Choroid plexus epithelial cell (primary cell): ENCODE measurements at regions not wholly inside any gene's neighbourhood (a gene's known extent, or its start where the extent isn't known, plus 50 kb on each side); places are given as distances from the start of the nearest gene placed in this dataset.
"Not testable (repeated sequence)": the region's sequence is repeated elsewhere in the genome, so short reads cannot be mapped to it uniquely, and the experiment has no call there.

Experiments
- DNase-seq: peaks from one replicate; pipeline ENCODE4 v3.0.0-alpha.2; 2010; ENCODE audit warnings: low read depth
- H3K4me3 ChIP-seq: 2 replicates; pipeline ENCODE4 v1.5.1; 2011; ENCODE audit warnings: low read depth, mild to moderate bottlenecking, control low read depth, low read length, moderate library complexity
- TF ChIP-seq, protein P1 (sequence below): conservative IDR thresholded peaks from 2 replicates; pipeline ENCODE4 v1.5.1; 2011; ENCODE audit warnings: low read depth, mild to moderate bottlenecking, control low read depth, inconsistent platforms, low read length, moderate library complexity

DNA sequence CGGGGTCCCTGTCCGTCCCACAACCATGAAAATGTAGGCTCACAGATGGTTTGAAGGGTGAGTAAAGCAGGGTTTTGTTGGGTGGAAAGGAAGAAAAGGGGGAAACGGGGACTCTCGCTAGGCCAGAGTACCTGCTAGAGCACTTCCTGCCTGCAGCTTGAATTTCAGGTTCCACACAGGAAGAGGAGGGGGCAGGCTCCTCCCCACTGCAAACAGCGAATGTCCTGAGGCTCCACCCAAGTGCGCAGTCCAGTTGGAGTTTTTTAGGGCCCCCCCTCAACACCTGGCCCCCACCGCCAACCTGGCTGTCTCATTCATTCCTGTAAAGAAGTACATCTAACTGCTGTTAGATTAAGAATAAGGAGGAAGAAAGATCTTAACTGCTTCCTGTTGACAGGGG lies 414.7 kb downstream of the SH2D4B start:
- DNase-seq: no peak
- no peak overlapping the region for H3K4me3 ChIP-seq
- TF ChIP-seq, protein P1, sequence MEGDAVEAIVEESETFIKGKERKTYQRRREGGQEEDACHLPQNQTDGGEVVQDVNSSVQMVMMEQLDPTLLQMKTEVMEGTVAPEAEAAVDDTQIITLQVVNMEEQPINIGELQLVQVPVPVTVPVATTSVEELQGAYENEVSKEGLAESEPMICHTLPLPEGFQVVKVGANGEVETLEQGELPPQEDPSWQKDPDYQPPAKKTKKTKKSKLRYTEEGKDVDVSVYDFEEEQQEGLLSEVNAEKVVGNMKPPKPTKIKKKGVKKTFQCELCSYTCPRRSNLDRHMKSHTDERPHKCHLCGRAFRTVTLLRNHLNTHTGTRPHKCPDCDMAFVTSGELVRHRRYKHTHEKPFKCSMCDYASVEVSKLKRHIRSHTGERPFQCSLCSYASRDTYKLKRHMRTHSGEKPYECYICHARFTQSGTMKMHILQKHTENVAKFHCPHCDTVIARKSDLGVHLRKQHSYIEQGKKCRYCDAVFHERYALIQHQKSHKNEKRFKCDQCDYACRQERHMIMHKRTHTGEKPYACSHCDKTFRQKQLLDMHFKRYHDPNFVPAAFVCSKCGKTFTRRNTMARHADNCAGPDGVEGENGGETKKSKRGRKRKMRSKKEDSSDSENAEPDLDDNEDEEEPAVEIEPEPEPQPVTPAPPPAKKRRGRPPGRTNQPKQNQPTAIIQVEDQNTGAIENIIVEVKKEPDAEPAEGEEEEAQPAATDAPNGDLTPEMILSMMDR: no peak

- DNase-seq: no peak
- TF ChIP-seq, protein P1: no peak
- no peak overlapping the region for H3K4me3 ChIP-seq
Observed at GRCh38 chr10:80957161-80957560, 419.5 kb downstream of the SH2D4B start.

- no peak for DNase-seq
- TF ChIP-seq, protein P1: no peak
- H3K4me3 ChIP-seq: no peak overlapping the region
Observed at GRCh38 chr10:80964179-80964578, 426.5 kb downstream of the SH2D4B start.

DNA sequence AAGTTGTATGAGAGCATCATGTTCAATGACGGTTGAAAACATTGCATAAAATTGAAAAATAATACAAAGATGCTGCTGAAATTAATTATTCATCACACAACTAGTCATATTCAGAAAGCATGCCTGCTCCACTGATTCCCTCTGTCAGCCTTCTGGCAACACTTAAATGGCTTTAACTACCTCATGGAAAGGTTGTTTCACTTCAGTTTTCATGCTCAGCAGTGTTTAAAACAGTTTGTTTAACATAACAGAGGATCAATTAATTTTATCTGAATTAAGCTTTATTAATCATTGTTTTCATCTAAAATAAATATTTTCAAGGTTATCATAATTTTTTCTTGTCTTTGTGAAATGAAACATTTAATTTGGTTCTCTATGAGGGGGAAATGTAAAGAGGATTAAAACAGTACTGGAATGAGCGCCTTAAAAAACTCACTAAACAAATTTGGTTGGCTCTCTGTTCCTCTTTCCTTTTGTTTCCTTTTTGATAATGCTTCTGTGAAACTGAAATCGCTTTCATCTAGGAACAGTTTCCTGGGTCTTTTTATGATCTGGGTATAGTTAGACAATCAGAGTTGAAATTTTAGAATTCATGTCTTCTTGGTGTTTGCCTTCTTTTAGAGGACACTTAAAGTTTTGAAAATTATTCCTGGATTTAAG lies 427.4 kb downstream of the SH2D4B start:
- TF ChIP-seq, protein P1: no peak
- DNase-seq: no peak
- H3K4me3 ChIP-seq: no peak overlapping the region

GRCh38 chr10:80966326-80966986 lies 428.8 kb downstream of the SH2D4B start:
- no peak overlapping the region for H3K4me3 ChIP-seq
- TF ChIP-seq, protein P1: no peak
- no peak for DNase-seq

- H3K4me3 ChIP-seq: not testable (repeated sequence)
Observed at GRCh38 chr10:80967357-80967756, 429.7 kb downstream of the SH2D4B start.

GRCh38 chr10:80968903-80969302 lies 431.2 kb downstream of the SH2D4B start:
- no peak overlapping the region for H3K4me3 ChIP-seq
- no peak for DNase-seq
- TF ChIP-seq, protein P1: no peak

More at GRCh38 chr10:80967357-80967756, 429.7 kb downstream of the SH2D4B start:
- DNase-seq: not testable (repeated sequence)
